H1 (cell line): ENCODE measurements at regions not wholly inside any gene's neighbourhood (a gene's known extent, or its start where the extent isn't known, plus 50 kb on each side); places are given as distances from the start of the nearest gene placed in this dataset.

Experiments used
- CTCF ChIA-PET: fragments of 300-600 bp; sonication (Branson Sonifier 250); formaldehyde crosslinking; loops from one replicate; lab custom pipeline; 2021; ENCODE audit not compliant: partially characterized antibody; lab: Charles Lee
- POLR2A ChIA-PET: fragments of 300-600 bp; sonication (Branson Sonifier 250); formaldehyde crosslinking; loops from one replicate; lab custom pipeline; 2021; ENCODE audit warnings: inconsistent platforms; ENCODE audit not compliant: partially characterized antibody; lab: Charles Lee
- DNase-seq, 2 experiments: peaks; one replicate each; pipeline versions ENCODE4 v3.0.0 to v3.0.0-alpha.2; 2010 to 2022; ENCODE audit warnings: low spot score in 2 of 2, low read depth in 1 of 2, mixed read lengths in 1 of 2
- FAIRE-seq: peaks from 2 replicates; lab custom pipeline; 2011; peaks lifted over from hg19 to GRCh38; lab: Jason Lieb, UNC
- H2AFZ ChIP-seq: 2 replicates; pipeline ENCODE4 v1.8.1; 2012; ENCODE audit warnings: low read length, inconsistent platforms
- H2AK5ac ChIP-seq: 2 replicates; pipeline ENCODE4 v1.6.1; 2013; ENCODE audit warnings: low read depth, low read length
- H2BK120ac ChIP-seq: replicated peaks from 2 replicates; pipeline ENCODE3; 2013; ENCODE audit warnings: low read depth, low read length, inconsistent platforms
- H2BK12ac ChIP-seq: 2 replicates; pipeline ENCODE4 v1.6.1; 2013; ENCODE audit warnings: low read depth, low read length
- H2BK15ac ChIP-seq: 2 replicates; pipeline ENCODE4 v1.6.1; 2013; ENCODE audit warnings: low read length
- H2BK20ac ChIP-seq: 2 replicates; pipeline ENCODE4 v1.6.1; 2013; ENCODE audit warnings: low read length
- H2BK5ac ChIP-seq: 2 replicates; pipeline ENCODE4 v1.6.1; 2013; ENCODE audit warnings: low read depth, low read length
- H3K14ac ChIP-seq: 2 replicates; pipeline ENCODE4 v1.6.1; 2013; ENCODE audit warnings: inconsistent platforms; ENCODE audit not compliant: insufficient read length
- H3K18ac ChIP-seq: 2 replicates; pipeline ENCODE4 v1.6.1; 2013; ENCODE audit warnings: low read length; ENCODE audit errors: extremely low read depth
- H3K23ac ChIP-seq: 2 replicates; pipeline ENCODE4 v1.6.1; 2013; ENCODE audit warnings: inconsistent platforms; ENCODE audit not compliant: insufficient read length
- H3K23me2 ChIP-seq: 2 replicates; pipeline ENCODE4 v1.6.1; 2013; ENCODE audit warnings: low read depth, low read length
- H3K27ac ChIP-seq: 2 replicates; pipeline ENCODE4 v1.6.1; 2011; ENCODE audit warnings: low read depth, low read length, inconsistent platforms
- H3K27me3 ChIP-seq, 4 experiments: replicated peaks in 1 of 4; 1 replicate in 1 of 4; 2 replicates in 3 of 4; pipeline versions ENCODE4 v1.6.1 to v1.8.1; 2011 to 2013; ENCODE audit warnings: low read length in 3 of 4, mild to moderate bottlenecking in 3 of 4, inconsistent platforms in 2 of 4, mixed read lengths in 2 of 4, moderate library complexity in 1 of 4; ENCODE audit not compliant: control insufficient read depth in 3 of 4, insufficient read depth in 3 of 4; ENCODE audit errors: extremely low read depth in 1 of 4
- H3K36me3 ChIP-seq, 4 experiments: 2 replicates each; pipeline versions ENCODE4 v1.6.1 to v1.8.1; 2011 to 2013; ENCODE audit warnings: mild to moderate bottlenecking in 4 of 4, low read length in 3 of 4, moderate library complexity in 2 of 4, control low read depth in 1 of 4, inconsistent platforms in 1 of 4; ENCODE audit not compliant: insufficient read depth in 4 of 4, control insufficient read depth in 2 of 4
- H3K4ac ChIP-seq: replicated peaks from 2 replicates; pipeline ENCODE3; 2013; ENCODE audit warnings: low read length, low read depth, mixed read lengths, inconsistent platforms; ENCODE audit not compliant: insufficient read length
- H3K4me1 ChIP-seq, 4 experiments: replicated peaks in 1 of 4; 1 replicate in 1 of 4; 2 replicates in 3 of 4; pipeline versions ENCODE4 v1.6.1 to v1.8.1; 2011 to 2013; ENCODE audit warnings: low read length in 3 of 4, inconsistent platforms in 2 of 4, mixed read lengths in 1 of 4; ENCODE audit not compliant: insufficient read depth in 4 of 4, control insufficient read depth in 3 of 4
- H3K4me2 ChIP-seq, 2 experiments: 2 replicates each; pipeline versions ENCODE4 v1.6.1 to v1.8.1; 2011 to 2013; ENCODE audit warnings: low read depth in 2 of 2, low read length in 2 of 2, control low read depth in 1 of 2, inconsistent platforms in 1 of 2, mild to moderate bottlenecking in 1 of 2; ENCODE audit not compliant: insufficient read depth in 1 of 2
- H3K4me3 ChIP-seq, 4 experiments: fragments of 200-600, 300-600 bp in 1 of 4; sonication (generic), shearing (Covaris generic), sonication (Bioruptor Twin) in 1 of 4; 2 replicates each; pipeline versions ENCODE4 v1.5.1 to v1.8.1; 2011 to 2016; ENCODE audit warnings: low read length in 4 of 4, low read depth in 3 of 4, control low read depth in 2 of 4, inconsistent platforms in 2 of 4, mild to moderate bottlenecking in 2 of 4, mixed read lengths in 1 of 4, moderate library complexity in 1 of 4; ENCODE audit not compliant: insufficient read depth in 2 of 4; ENCODE audit errors: extremely low read depth in 1 of 4
- H3K56ac ChIP-seq: replicated peaks from 2 replicates; pipeline ENCODE3; 2013; ENCODE audit warnings: low read depth, mild to moderate bottlenecking, mixed read lengths, low read length, inconsistent platforms; ENCODE audit not compliant: insufficient read length
- H3K79me1 ChIP-seq: 2 replicates; pipeline ENCODE4 v1.6.1; 2013; ENCODE audit warnings: low read depth, low read length, control low read depth
- H3K79me2 ChIP-seq, 2 experiments: 2 replicates each; pipeline versions ENCODE4 v1.6.1 to v1.8.1; 2012 to 2013; ENCODE audit warnings: low read length in 2 of 2, mild to moderate bottlenecking in 2 of 2, inconsistent platforms in 1 of 2; ENCODE audit not compliant: insufficient read depth in 2 of 2, control insufficient read depth in 1 of 2
- H3K9ac ChIP-seq, 4 experiments: replicated peaks in 1 of 4; 1 replicate in 1 of 4; 2 replicates in 3 of 4; pipeline versions ENCODE4 v1.6.1 to v1.8.1; 2011 to 2013; ENCODE audit warnings: low read depth in 3 of 4, low read length in 3 of 4, control low read depth in 2 of 4, mild to moderate bottlenecking in 2 of 4, moderate library complexity in 2 of 4, inconsistent platforms in 1 of 4; ENCODE audit errors: extremely low read depth in 1 of 4
- H3K9me3 ChIP-seq, 2 experiments: 2 replicates each; pipeline versions ENCODE4 v1.6.1 to v1.8.1; 2012 to 2013; ENCODE audit warnings: mild to moderate bottlenecking in 2 of 2, moderate library complexity in 2 of 2, control low read depth in 1 of 2, inconsistent platforms in 1 of 2, low read depth in 1 of 2, low read length in 1 of 2, mixed read lengths in 1 of 2; ENCODE audit not compliant: insufficient read depth in 2 of 2
- H4K20me1 ChIP-seq, 2 experiments: replicated peaks in 1 of 2; 2 replicates each; pipeline versions ENCODE3 to v1.8.1; 2011 to 2013; ENCODE audit warnings: inconsistent platforms in 2 of 2, low read length in 2 of 2, mild to moderate bottlenecking in 1 of 2; ENCODE audit not compliant: insufficient read depth in 2 of 2, control insufficient read depth in 1 of 2
- H4K5ac ChIP-seq: 2 replicates; pipeline ENCODE4 v1.6.1; 2013; ENCODE audit warnings: low read length, low read depth, mixed read lengths, inconsistent platforms; ENCODE audit not compliant: insufficient read length
- H4K8ac ChIP-seq: 2 replicates; pipeline ENCODE4 v1.8.0; 2013; ENCODE audit warnings: mild to moderate bottlenecking, moderate library complexity, low read length, inconsistent platforms; ENCODE audit not compliant: insufficient read depth; ENCODE audit errors: extremely low read depth
- H4K91ac ChIP-seq: replicated peaks from 2 replicates; pipeline ENCODE3; 2013; ENCODE audit warnings: low read length, mixed read lengths, inconsistent platforms; ENCODE audit not compliant: insufficient read length
- EP300 ChIP-seq, 2 experiments: IDR thresholded peaks; 1 replicate in 1 of 2; 2 replicates in 1 of 2; pipeline ENCODE4 v1.6.1; 2011 to 2012; ENCODE audit warnings: low read depth in 2 of 2, low read length in 2 of 2, mild to moderate bottlenecking in 2 of 2, borderline replicate concordance in 1 of 2, inconsistent platforms in 1 of 2, moderate library complexity in 1 of 2
- GTF2F1 ChIP-seq: IDR thresholded peaks from 2 replicates; pipeline ENCODE4 v1.6.1; 2012; ENCODE audit warnings: low read depth, low read length, improper control_type of control experiment, borderline replicate concordance
- HDAC6 ChIP-seq: IDR thresholded peaks from one replicate; pipeline ENCODE4 v1.7.1; 2012; ENCODE audit warnings: low read depth, mild to moderate bottlenecking, inconsistent platforms, low read length, moderate library complexity
- NRF1 ChIP-seq: IDR thresholded peaks from 2 replicates; pipeline ENCODE4 v1.6.1; 2011; ENCODE audit warnings: mild to moderate bottlenecking, low read depth, low read length, improper control_type of control experiment
- POLR2A ChIP-seq, 2 experiments: IDR thresholded peaks; 1 replicate in 1 of 2; 2 replicates in 1 of 2; pipeline ENCODE4 v1.6.1; 2011; ENCODE audit warnings: low read depth in 2 of 2, low read length in 2 of 2, mild to moderate bottlenecking in 2 of 2; ENCODE audit errors: control extremely low read depth in 1 of 2
- SAP30 ChIP-seq: fragments of 300-600 bp; sonication (generic); IDR thresholded peaks from 2 replicates; pipeline ENCODE4 v1.7.1; 2012; ENCODE audit warnings: low read length, moderate library complexity, mild to moderate bottlenecking, inconsistent platforms; ENCODE audit not compliant: insufficient read depth, insufficient replicate concordance
- SIX5 ChIP-seq: IDR thresholded peaks from 2 replicates; pipeline ENCODE4 v1.6.1; 2011; ENCODE audit warnings: mild to moderate bottlenecking, low read depth, low read length
- SP4 ChIP-seq: IDR thresholded peaks from 2 replicates; pipeline ENCODE4 v1.6.1; 2012; ENCODE audit warnings: low read length, inconsistent platforms
- SUZ12 ChIP-seq: fragments of 200-600 bp; sonication (generic); IDR thresholded peaks from 2 replicates; pipeline ENCODE4 v1.6.1; 2012; ENCODE audit warnings: mild to moderate bottlenecking, inconsistent platforms, low read length, moderate library complexity, mixed read lengths
- YY1 ChIP-seq: IDR thresholded peaks from 2 replicates; pipeline ENCODE4 v1.6.1; 2011; ENCODE audit warnings: low read depth, mild to moderate bottlenecking, low read length
- WGBS, 2 experiments: shearing (Covaris generic) in 1 of 2; methylation state at CpG; one replicate each; pipeline versions ENCODE4 v1.1.6 to v1.1.7; 2013 to 2015; ENCODE audit warnings: low lambda C conversion rate in 2 of 2, mixed read lengths in 2 of 2, inconsistent platforms in 1 of 2, low coverage in 1 of 2, missing lambda C conversion rate in 1 of 2; ENCODE audit not compliant: insufficient replicate concordance in 2 of 2, insufficient coverage in 1 of 2, insufficient read length in 1 of 2; ENCODE audit errors: extremely low coverage in 1 of 2, missing lambda C conversion rate in 1 of 2; 5-methylcytosine and 5-hydroxymethylcytosine counted together

DNA sequence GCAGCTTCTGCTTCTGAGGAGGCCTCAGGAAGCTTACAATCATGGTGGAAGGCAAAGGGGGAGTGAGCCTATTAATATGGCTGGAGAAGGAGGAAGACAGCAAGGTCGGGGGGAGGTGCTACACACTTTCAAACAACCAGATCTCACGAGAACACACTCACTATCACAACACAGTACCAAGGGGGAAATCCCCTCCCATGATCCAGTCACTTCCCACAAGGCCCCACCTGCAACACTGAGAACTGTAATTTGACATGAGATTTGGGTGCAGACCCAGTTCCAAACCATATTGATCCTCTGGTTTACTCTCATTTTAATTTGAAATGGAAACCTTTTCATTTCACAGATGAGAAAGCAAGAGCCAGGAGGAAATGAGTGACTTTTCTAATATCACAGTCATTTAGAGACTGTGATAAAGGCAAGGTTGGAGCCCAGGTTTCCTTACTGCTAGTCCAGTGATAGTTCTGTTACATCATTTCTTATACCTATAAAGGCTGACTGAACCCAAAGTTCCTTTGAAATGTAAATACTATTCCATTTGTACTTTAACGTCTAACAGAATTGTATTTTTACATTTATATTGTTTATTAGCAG, 105.8 kb upstream of the GAP43 start:
- Histone ChIP-seq H3K4ac (no peak overlapping the region), H3K79me1 (no peaks in the 10 kb centered on the region), H4K5ac (no peak overlapping the region), H3K9ac (no peak overlapping the region), H3K79me2 (no peaks in the 10 kb centered on the region), H2BK120ac (no peak overlapping the region), H3K27me3 (no peaks in the 10 kb centered on the region), H2BK5ac (no peak overlapping the region), H3K36me3 (no peaks in the 10 kb centered on the region), H3K9me3 (no peaks in the 10 kb centered on the region), H4K8ac (no peak overlapping the region), H2BK12ac (no peak overlapping the region), H4K20me1 (no peaks in the 10 kb centered on the region), H3K23me2 (peaks cover 5% of the 10 kb centered on the region; the same call in 1 of the 2 replicates), H2BK15ac (no peak overlapping the region), H2AFZ (no peak overlapping the region), H2BK20ac (no peak overlapping the region), H3K4me3 (no peak overlapping the region), H4K91ac (no peak overlapping the region), H3K56ac (no peak overlapping the region), H3K4me1 (peaks cover 3 to 8% (median 5%) of the 10 kb centered on the region in 4 experiments; a peak in 5 of 7 replicates), H3K18ac (no peak overlapping the region), H2AK5ac (no peak overlapping the region), H3K14ac (no peak overlapping the region), H3K4me2 (no peak overlapping the region), H3K27ac (no peak overlapping the region), H3K23ac (no peak overlapping the region)
- WGBS, 2 experiments, result 82% methylated on average over 3 of the region's 3 CpGs; no CpG with 5 or more reads in 1 of the 2 experiments
- FAIRE-seq (no peak), DNase-seq (no peak)
- TF ChIP-seq SP4 (no peak), HDAC6 (no peak), NRF1 (no peak), SIX5 (no peak), POLR2A (IDR thresholded peaks at IDR 0.05; ENCODE audit: control extremely low read depth in 1 of 2, low read depth in 2 of 2, low read length in 2 of 2) (no peak), GTF2F1 (no peak), SUZ12 (no peak), YY1 (no peak), EP300 (IDR thresholded peaks at IDR 0.05; ENCODE audit: borderline replicate concordance in 1 of 2, low read depth in 2 of 2, low read length in 2 of 2) (no peak), SAP30 (no peak)
- CTCF ChIA-PET, result interaction anchor here (1.0 kb wide), 1 partner anchor 18 kb away, joined by 3 read pairs; no protein-coding TSS in a partner anchor
- POLR2A ChIA-PET, result no interaction called here
